ENCODE measurements at regions not wholly inside any gene's neighbourhood (a gene's known extent, or its start where the extent isn't known, plus 50 kb on each side); places are given as distances from the start of the nearest gene placed in this dataset.

DNA sequence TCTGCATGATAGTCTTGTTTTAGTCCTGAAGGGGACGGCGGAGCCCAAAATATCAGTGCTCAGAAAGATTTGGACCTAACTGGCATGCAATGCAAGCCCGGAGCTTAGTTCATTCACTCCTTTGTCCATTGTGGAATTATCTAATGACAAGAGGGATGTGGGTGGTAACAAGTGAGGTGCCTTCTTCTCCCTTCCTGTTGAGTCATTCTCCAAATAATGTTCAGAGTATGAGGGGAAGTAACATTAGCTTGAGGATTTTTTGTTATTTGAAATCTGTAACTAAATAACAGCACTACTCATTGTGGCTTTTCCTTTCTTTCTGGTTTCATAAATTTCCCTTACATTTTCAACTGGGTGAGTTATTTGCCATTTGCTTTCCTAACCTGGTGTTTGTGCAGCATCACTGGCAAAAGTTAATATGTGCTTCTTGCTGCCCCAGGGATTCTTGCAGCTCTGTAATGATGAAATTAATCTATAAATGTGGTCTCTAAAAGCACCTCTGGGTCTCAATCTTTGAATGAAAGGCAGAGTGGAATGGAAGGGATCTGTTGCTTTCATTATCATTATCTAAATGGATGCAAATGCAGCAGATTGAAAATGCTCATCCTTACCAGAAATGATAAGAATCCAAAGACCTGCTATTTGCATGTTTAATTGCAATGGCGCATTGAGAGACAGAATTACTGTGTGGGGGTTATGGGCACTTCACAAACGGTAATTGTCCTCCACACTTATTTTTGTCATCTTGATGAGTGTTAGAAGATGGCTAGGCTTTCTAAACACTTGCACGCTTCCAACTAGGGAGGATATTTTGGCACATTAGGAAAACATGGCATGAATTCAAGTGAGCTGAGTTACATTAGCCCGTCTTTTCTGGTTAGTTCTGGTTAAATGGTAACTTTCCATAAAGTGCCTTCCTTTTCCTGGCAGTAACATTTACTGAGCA is 89.9 kb upstream of the MITF start:
- TF ChIP-seq, protein P1, sequence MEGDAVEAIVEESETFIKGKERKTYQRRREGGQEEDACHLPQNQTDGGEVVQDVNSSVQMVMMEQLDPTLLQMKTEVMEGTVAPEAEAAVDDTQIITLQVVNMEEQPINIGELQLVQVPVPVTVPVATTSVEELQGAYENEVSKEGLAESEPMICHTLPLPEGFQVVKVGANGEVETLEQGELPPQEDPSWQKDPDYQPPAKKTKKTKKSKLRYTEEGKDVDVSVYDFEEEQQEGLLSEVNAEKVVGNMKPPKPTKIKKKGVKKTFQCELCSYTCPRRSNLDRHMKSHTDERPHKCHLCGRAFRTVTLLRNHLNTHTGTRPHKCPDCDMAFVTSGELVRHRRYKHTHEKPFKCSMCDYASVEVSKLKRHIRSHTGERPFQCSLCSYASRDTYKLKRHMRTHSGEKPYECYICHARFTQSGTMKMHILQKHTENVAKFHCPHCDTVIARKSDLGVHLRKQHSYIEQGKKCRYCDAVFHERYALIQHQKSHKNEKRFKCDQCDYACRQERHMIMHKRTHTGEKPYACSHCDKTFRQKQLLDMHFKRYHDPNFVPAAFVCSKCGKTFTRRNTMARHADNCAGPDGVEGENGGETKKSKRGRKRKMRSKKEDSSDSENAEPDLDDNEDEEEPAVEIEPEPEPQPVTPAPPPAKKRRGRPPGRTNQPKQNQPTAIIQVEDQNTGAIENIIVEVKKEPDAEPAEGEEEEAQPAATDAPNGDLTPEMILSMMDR (conservative IDR thresholded peaks at IDR 0.05): no peak
- no peak for TF ChIP-seq EZH2 (IDR thresholded peaks at IDR 0.05; ENCODE audit: low read depth)
